ENCODE measurements at regions not wholly inside any gene's neighbourhood (a gene's known extent, or its start where the extent isn't known, plus 50 kb on each side); places are given as distances from the start of the nearest gene placed in this dataset.

DNA sequence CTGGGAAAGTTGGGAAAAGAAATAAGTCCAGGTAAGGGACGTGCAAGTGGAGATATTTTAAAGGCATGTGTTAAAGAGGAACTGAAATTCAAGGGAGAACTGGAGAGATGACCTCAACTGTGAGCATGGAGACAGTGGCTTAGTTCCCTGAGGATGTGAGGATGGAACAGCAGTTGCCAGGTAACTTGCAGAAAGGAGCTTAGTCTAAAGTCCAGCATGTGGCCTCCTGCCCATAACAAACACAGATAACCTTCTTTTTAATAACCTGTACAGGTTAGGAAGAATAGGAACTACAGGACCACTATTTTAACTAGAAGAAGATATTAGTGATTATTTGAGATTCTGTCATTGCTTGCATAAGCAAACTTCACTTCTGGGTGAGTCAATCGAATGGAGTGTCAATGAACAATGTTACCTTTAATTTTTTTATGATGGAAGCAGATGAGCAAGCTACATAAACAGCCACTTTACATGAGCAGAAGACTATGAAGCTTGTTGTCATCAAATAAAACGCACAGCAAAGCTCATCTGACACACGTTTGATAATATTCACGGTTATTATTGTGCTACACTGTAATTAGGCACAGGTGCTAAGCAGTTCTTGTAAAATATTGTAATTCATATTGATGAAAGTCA, 291.7 kb upstream of the DDHD1 start:
- no peak overlapping the region for H2AFZ ChIP-seq (ENCODE audit: low read length)
- no peaks in the 10 kb centered on the region for H3K79me2 ChIP-seq (ENCODE audit: control insufficient read depth, insufficient read depth, low read length)
- H3K4me2 ChIP-seq (ENCODE audit: extremely low read depth, insufficient read depth, low read length) = no peak overlapping the region
- H3K9me3 ChIP-seq (ENCODE audit: control insufficient read depth, insufficient read depth, low read depth, low read length) = no peaks in the 10 kb centered on the region
- no peak overlapping the region for H3K4me3 ChIP-seq (replicated peaks in 1 of 4; ENCODE audit: control extremely low read depth in 1 of 4, insufficient read depth in 1 of 4, low read depth in 3 of 4, low read length in 4 of 4)
- no peak for DNase-seq (ENCODE audit: low read depth in 2 of 2)
- no peak overlapping the region for H3K27ac ChIP-seq (ENCODE audit: insufficient read depth, low read length)
- no peaks in the 10 kb centered on the region for H3K4me1 ChIP-seq (ENCODE audit: control insufficient read depth, extremely low read depth, insufficient read depth, low read length)
- no peak overlapping the region for H3K9ac ChIP-seq (ENCODE audit: insufficient read depth, low read length)
- H3K27me3 ChIP-seq (ENCODE audit: control insufficient read depth, insufficient read depth, low read length) = no peaks in the 10 kb centered on the region
- no peaks in the 10 kb centered on the region for H4K20me1 ChIP-seq (ENCODE audit: control insufficient read depth, extremely low read depth, insufficient read depth, low read length)
- no peaks in the 10 kb centered on the region for H3K36me3 ChIP-seq (ENCODE audit: control insufficient read depth, insufficient read depth, low read length)
- TF ChIP-seq, protein P1, sequence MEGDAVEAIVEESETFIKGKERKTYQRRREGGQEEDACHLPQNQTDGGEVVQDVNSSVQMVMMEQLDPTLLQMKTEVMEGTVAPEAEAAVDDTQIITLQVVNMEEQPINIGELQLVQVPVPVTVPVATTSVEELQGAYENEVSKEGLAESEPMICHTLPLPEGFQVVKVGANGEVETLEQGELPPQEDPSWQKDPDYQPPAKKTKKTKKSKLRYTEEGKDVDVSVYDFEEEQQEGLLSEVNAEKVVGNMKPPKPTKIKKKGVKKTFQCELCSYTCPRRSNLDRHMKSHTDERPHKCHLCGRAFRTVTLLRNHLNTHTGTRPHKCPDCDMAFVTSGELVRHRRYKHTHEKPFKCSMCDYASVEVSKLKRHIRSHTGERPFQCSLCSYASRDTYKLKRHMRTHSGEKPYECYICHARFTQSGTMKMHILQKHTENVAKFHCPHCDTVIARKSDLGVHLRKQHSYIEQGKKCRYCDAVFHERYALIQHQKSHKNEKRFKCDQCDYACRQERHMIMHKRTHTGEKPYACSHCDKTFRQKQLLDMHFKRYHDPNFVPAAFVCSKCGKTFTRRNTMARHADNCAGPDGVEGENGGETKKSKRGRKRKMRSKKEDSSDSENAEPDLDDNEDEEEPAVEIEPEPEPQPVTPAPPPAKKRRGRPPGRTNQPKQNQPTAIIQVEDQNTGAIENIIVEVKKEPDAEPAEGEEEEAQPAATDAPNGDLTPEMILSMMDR (conservative IDR thresholded peaks at IDR 0.05 in 1 of 2, IDR thresholded peaks at IDR 0.05 in 1 of 2; ENCODE audit: low read depth in 1 of 2, low read length in 2 of 2) = no peak
- TF ChIP-seq EZH2 (IDR thresholded peaks at IDR 0.05; ENCODE audit: low read length, missing control alignments) = no peak

DNA sequence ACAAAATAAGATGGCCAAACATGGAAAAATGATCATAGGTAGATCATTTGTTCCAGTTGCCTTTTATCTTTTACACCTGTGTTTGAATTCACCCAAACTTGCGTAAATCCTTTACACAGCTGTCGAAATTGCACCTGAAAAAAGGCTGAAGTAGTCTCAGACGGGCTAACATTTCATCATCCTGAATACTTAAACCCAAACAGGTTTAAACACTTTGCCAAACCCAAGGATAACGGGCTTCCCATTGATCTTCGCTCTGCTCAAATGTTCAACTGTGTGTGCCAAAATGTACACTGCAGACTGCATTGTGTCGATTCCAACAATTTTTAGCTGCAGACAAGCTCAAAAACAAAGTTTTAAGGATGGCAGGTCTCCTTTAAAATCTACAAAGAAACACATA, 288.7 kb upstream of the DDHD1 start:
- Histone ChIP-seq H2AFZ (ENCODE audit: low read length) (no peak overlapping the region), H3K9me3 (ENCODE audit: control insufficient read depth, insufficient read depth, low read depth, low read length) (no peaks in the 10 kb centered on the region), H3K4me1 (ENCODE audit: control insufficient read depth, extremely low read depth, insufficient read depth, low read length) (no peaks in the 10 kb centered on the region), H4K20me1 (ENCODE audit: control insufficient read depth, extremely low read depth, insufficient read depth, low read length) (no peaks in the 10 kb centered on the region), H3K4me3 (replicated peaks in 1 of 4; ENCODE audit: control extremely low read depth in 1 of 4, insufficient read depth in 1 of 4, low read depth in 3 of 4, low read length in 4 of 4) (no peak overlapping the region), H3K27me3 (ENCODE audit: control insufficient read depth, insufficient read depth, low read length) (no peaks in the 10 kb centered on the region), H3K36me3 (ENCODE audit: control insufficient read depth, insufficient read depth, low read length) (no peaks in the 10 kb centered on the region), H3K79me2 (ENCODE audit: control insufficient read depth, insufficient read depth, low read length) (no peaks in the 10 kb centered on the region), H3K27ac (ENCODE audit: insufficient read depth, low read length) (no peak overlapping the region), H3K4me2 (ENCODE audit: extremely low read depth, insufficient read depth, low read length) (no peak overlapping the region), H3K9ac (ENCODE audit: insufficient read depth, low read length) (no peak overlapping the region)
- TF ChIP-seq, protein P1 (conservative IDR thresholded peaks at IDR 0.05 in 1 of 2, IDR thresholded peaks at IDR 0.05 in 1 of 2; ENCODE audit: low read depth in 1 of 2, low read length in 2 of 2) = no peak
- no peak for TF ChIP-seq EZH2 (IDR thresholded peaks at IDR 0.05; ENCODE audit: low read length, missing control alignments)
- DNase-seq (ENCODE audit: low read depth in 2 of 2) = no peak

DNA sequence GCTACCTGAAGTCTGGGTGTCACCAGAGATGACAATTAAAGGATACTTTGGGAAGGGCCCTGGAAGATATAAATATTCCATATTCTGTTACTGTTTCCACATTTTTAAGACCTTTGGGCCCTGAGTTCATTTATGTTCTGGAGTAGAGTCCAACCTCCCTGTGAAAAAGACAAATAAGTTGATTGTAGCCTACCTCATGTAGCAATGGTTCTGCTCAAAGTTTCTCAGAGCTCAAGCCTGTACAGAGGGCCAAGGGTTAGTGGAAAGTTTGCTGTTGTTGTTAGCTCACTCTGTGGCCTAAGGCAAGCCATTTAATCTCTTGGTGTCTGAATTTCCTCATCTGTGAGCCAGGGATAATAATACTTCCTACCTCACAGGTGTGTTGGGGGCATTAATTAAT, 284.7 kb upstream of the DDHD1 start:
- Histone ChIP-seq H2AFZ (ENCODE audit: low read length) (no peak overlapping the region), H3K9me3 (ENCODE audit: control insufficient read depth, insufficient read depth, low read depth, low read length) (no peaks in the 10 kb centered on the region), H3K27ac (ENCODE audit: insufficient read depth, low read length) (no peak overlapping the region), H3K4me2 (ENCODE audit: extremely low read depth, insufficient read depth, low read length) (no peak overlapping the region), H3K9ac (ENCODE audit: insufficient read depth, low read length) (no peak overlapping the region), H4K20me1 (ENCODE audit: control insufficient read depth, extremely low read depth, insufficient read depth, low read length) (no peaks in the 10 kb centered on the region), H3K4me1 (ENCODE audit: control insufficient read depth, extremely low read depth, insufficient read depth, low read length) (no peaks in the 10 kb centered on the region), H3K4me3 (replicated peaks in 1 of 4; ENCODE audit: control extremely low read depth in 1 of 4, insufficient read depth in 1 of 4, low read depth in 3 of 4, low read length in 4 of 4) (no peak overlapping the region), H3K27me3 (ENCODE audit: control insufficient read depth, insufficient read depth, low read length) (no peaks in the 10 kb centered on the region), H3K36me3 (ENCODE audit: control insufficient read depth, insufficient read depth, low read length) (no peaks in the 10 kb centered on the region), H3K79me2 (ENCODE audit: control insufficient read depth, insufficient read depth, low read length) (no peaks in the 10 kb centered on the region)
- no peak for DNase-seq (ENCODE audit: low read depth in 2 of 2)
- no peak for TF ChIP-seq EZH2 (IDR thresholded peaks at IDR 0.05; ENCODE audit: low read length, missing control alignments)
- TF ChIP-seq, protein P1 (conservative IDR thresholded peaks at IDR 0.05 in 1 of 2, IDR thresholded peaks at IDR 0.05 in 1 of 2; ENCODE audit: low read depth in 1 of 2, low read length in 2 of 2) = no peak

All from fibroblast of lung (primary cell).